T-helper 1 cell (primary cell): ENCODE measurements at regions not wholly inside any gene's neighbourhood (a gene's known extent, or its start where the extent isn't known, plus 50 kb on each side); places are given as distances from the start of the nearest gene placed in this dataset.
"Not testable (repeated sequence)": the region's sequence is repeated elsewhere in the genome, so short reads cannot be mapped to it uniquely, and the experiment has no call there.

Experiments
- DNase-seq, 5 donors: peaks; one replicate each; pipeline ENCODE4 v3.0.0-alpha.2; 2012 to 2020

DNA sequence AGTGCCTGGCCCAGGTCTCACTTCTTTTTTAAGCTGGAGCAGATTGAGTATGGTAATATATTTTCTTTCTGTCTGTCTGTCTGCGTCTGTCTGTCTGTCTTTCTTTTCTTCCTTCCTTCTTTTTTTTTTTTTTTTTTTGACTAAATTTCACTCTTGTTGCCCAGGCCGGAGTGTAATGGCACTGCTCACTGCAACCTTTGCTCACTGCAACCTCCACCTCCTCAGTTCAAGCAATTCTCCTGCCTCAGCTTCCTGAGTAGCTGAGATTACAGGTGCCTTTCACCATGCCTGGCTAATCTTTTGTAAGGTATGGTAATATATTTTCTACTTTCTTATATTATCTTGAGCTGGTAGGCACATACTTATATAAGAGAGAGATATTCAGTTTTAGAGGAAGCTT is 196.3 kb upstream of the MARCKS start:
- no peak for DNase-seq

DNA sequence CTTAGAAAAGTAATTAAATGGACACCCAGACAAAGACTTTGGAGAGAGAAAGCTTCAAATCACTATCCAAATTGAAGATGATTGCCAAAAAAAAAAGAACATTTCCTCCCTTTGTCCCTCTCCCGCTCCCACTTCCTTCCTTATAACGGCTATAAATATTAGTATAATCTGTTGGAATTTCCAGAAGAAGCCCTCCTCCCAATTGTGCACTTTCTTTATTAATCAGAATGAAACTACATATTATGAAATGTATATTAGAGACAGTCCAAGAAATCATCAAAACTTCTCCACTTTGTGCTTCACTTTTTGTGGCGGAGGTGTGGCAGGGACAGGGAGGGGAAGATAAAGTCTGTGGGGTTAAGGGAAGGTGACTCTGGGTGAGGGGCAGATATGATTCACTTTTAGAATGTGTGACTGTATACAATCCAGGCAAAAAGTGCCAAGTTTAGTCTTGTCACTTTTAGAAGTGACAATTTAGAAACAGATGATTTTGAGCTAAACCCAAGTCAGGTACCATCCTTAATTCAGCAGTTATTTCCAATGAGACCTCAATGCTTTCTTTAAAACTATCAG is 195.0 kb upstream of the MARCKS start:
- DNase-seq: no peak

DNA sequence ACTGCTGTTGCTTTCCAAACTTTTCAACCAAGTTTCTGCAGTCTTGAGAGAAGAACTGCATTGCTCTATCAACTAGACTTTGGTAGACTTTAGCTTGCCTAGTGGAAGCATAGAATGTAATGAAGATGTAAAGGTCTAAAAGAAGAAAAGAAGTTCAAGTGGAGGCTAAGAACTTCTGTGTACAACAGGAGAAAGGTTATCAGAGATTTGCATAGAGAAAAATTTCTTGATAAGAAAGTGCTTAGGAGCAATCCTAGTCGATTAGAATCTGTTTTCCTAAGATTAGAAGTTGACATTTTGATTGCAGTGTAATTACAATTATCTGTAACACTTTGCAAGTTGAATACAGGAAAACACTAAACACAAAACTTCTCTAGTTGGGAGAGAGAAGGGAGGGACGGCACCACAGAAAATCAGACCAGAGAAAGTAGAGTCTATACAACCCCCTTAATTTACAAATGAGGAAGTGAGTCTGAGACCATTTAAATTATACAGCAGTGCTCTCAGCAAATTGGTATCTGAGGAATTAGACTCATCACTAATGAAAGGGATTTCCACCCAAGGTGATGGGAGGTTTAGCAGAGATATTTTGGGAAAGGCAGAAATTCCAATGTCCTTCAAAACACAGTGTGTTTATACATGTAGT is 194.3 kb upstream of the MARCKS start:
- no peak for DNase-seq

DNA sequence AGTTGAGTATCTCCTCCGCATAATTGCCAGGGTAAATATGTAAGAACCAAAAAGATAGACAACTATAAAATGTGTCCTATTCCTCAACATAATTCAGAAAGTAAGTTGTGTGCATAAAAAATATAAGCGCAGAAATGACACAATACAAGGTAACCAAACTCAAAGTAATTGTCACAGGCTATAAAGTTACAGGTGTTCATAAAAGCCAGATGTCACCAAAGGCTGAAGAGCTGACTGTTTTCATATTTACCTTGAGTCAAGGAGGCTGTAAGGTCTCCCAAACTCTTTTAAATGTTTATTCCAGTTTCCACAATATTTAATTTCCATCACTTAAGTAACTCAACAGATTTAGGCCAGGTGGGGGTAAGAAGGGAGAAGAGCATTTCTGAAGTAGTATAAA is 192.2 kb upstream of the MARCKS start:
- DNase-seq: no peak

DNA sequence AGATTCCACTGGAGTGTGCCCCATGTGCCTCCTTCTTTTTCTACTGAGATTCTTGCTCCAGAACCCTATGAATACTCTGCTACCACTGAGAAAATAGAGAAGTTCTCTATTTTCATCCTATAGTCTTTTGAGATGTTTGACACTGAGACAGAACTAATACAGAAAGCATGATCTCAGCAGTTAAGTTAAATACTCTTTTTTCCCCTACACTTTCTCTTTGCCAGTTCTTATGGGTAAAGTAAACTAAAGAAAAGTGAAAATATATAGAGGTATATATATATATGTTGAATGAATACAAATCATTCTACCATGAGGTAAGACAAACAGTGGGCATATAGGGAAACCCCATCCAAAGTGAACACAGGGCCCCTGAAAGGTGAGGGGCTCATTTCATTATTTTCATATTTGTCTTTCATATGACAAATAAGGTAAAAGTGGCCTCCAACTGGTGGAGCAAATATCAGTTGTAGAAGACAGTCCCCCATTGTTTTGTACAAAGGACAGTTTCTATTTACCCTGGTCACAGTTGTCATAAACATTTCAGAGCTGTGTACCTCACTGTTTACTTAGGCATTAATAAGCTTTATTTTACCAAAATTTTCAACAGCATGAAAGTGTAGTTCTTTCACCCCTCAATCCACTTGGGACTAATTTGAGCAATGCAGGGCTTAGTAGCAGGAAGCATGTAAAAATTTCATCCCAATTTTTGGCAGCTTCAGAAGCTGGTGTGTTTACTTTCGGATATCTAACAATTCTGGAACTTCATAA is 188.3 kb upstream of the MARCKS start:
- DNase-seq: no peak

DNA sequence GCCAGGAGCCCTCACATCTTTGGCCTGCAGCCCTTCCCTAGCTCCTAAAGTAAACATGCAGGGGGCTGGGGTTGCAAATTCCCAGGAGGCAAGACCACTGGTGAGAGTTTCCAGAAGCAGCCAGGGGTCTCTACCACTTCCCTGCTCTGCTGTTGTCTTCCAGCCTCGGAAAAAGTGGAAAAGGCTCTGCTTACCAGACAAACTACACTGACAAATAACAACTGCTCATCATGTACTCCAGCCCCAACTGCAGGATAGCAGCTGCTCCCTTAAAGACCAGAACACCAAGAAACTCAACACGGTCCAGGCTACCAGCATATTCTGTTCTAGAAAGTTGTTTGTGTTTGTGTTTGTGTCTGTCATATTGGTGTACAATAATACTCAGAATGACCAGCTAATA is 187.5 kb upstream of the MARCKS start:
- DNase-seq: no peak

DNA sequence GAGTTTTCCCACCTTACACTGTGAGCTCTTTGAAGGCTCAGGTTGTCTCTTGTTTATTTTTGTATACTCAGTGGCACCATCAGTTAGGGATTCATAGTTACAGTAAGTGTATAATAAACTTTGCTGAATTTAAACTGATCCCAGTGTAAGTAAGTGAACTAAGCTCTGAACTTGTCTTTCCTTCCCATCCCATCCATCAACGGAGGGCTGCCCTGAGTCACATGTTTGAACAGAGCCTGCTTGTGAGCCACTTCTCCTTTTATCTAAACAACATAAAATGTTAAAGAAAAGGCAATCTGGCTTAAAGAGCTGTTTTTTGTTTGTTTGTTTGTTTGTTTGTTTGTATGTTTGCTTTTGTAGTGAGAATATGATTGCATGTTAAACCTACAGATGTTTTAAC is 185.7 kb upstream of the MARCKS start:
- no peak for DNase-seq

DNA sequence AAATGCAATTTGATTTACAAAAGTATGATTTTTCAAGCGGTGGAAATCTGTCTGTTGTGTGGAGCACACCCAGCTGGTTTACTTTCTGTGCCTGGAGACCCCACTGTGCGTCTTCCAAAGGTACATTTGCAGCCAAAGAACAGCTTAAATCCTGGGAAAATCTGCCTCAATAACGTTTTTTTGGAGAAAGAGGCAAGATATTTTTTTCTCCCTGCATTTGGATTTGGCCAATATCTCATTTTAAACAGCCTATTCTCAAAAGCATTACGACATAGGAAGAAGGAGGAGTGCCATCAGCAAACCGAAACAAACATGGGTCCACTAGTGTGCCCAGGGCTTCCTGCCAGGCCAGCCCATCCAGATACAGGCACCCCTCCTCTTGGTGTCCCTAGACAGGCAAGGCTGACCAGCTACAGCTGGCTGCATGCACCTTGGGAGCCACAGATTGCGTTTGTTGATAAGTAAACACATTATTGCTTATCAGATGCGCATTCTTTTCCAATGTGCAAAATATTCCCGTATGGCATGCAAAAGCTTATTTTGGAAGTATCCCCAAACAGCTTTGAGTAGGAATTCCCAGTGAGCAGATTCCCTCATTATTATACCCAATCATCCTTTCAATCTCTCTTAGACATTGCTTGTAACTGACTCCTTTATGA is 184.5 kb upstream of the MARCKS start:
- no peak for DNase-seq

DNA sequence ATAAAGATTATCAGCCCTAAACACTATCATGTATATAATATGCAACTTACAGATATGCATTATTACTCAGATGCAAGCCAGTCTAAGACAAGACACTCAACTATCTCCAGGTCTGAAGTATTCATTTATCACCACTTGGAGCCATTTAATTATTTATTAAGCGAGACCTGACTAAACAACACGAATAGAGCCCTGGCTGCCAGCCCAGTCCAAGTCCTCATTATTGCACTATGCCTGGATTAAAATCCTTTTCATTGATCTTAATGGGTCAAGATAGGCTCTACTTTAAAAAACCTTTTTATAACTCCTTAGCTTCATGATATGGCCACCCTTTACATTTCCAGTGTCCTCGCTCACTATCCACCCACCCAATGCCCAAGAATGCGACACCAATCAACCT is 183.1 kb upstream of the MARCKS start:
- no peak for DNase-seq

DNA sequence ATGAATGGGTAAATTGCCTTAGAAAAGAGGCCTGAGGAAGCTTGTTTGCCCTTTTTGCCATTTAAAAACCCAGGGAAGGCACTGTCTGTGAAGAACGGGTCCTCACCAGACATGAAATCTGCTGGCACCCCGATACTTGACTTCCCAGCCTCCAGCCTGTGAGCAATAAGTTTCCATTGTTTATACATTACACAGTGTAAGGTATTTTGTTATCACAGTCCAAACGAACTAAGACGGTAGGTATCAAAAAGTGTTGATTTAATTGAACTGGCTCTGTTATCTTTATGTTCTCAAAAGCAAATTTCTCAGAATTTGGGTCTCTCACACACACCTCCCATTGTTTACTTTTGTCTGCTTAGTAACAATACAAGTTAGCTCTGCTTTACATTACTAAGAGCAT is 181.1 kb upstream of the MARCKS start:
- DNase-seq: no peak

DNA sequence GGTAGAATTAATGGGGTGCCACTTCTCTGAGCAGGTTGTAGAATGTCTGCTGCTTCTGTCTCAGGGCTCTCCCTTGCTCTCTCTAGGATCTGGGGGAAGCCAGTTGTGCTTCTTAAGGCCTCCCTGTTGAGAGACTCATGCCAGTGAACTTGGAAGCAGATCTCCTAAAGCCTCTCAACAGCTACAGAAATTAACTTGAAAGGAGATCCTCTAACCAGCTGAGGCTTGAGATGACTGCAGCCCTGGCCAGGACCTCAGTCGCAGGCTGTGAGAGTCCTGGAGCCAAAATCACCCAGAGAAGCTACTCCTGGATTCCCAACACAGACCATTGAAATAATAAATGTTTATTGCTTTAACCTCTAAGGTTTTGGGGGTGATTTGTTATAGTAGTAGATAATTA is 180.2 kb upstream of the MARCKS start:
- DNase-seq: no peak

DNA sequence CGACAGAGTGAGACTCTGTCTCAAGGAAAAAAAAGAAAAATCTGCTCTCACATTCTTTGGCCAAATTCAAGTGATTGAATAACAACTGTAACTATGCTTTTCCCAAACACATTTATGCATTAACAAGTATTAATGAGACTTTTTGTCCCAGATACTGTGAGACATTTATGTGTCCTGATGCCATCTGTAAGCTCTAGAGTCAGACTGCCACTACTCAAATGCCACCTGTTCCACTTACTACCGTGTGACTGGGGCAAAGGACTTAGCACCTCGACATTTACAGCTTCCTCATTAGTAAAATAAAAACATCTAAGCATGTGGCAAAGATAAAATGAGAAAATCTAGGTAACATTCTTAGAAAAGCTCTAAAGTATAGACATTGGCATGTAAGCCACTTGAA is 178.1 kb upstream of the MARCKS start:
- DNase-seq: no peak

DNA sequence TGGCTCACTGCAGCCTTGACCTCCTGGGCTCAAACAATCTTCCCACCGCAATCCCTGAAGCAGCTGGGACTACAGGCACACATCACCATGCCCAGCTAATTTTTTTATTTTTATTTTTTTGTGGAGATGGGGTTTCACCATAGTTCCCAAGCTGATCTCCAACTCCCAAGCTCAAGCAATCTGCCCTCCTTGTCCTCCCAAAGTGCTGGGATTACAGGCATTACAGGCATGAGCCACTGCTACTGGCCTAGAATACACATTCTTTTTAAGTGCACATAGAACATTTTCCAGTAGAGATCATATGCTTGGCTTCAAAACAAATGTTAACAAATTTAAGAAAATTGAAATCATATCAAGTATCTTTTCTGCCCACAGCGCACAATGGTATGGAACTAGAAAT is 176.8 kb upstream of the MARCKS start:
- no peak for DNase-seq

DNA sequence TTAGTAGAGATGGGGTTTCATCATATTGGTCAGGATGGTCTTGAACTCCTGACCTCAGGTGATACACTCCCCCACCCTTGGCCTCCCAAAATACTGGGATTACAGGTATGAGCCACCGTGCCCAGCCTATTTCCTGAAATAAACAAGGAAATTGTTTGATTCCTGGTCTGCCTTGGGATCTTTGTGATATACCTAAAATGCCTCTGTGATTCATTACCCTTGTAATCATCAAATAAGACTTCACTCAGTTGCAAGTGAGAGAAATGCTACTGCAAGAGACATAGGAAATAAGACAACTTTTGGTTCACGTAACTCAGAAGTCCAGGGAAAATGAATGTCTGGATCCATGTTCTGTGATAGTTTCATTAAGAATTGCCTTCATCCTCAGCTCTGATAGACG is 173.2 kb upstream of the MARCKS start:
- DNase-seq: no peak

DNA sequence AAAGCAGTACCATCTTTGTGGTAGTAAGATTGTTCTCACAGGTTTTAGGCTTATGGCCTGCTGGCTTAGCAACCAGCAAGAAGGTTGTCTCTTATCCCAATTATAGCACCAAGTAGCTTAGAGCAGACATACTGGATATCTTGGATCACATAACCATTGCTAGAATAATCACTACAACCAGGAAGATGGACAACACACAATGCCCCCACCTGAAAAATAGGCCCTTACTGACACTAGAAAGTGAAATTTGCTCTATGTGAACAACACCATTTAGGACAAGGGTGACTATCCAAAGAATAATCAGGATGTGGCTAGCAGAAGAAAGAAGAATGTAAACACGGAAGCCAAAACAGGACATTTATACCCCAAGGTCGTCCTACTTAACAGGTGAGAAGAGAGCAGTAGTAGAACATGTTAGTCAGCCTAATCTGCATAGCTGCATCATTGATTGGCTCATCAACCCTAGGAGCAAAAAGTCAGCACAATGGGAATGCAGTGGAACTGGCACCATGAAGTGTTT is 172.7 kb upstream of the MARCKS start:
- no peak for DNase-seq

DNA sequence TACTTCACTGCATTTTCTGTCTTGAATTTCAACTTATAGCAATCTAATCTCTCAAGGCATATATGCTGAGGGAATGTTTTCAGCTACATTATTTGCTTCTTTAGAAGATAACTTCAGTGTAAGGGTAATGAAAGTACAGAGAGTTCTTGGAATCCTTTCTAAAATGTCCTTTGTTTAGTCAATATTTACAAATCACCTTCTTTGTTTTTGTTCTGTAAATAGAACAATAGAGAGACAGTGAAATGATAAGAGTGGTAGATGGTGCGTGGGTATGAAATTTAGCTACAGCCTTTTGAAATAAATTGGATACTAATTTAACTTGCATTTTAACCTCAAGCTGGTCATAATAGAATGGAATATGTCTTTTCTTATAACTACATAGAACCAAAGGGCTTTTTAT is 171.1 kb upstream of the MARCKS start:
- DNase-seq: no peak

DNA sequence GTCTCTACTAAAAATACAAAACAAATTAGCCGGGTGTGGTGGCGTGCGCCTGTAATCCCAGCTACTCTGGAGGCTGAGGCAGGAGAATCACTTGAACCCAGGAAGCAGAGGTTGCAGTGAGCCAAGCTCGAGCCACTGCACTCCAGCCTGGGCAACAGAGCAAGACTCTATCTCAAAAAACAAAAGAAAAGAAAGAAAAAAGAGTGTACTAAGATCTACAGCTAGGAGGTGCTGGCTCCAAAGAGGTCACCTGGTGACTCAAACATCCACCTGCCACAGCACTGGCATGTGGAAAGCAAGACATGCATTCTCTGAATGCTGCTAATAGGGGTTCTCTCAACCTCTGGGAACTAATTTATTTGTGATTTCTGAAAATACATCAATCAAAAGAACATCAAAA is 167.5 kb upstream of the MARCKS start:
- DNase-seq: not testable (repeated sequence)

DNA sequence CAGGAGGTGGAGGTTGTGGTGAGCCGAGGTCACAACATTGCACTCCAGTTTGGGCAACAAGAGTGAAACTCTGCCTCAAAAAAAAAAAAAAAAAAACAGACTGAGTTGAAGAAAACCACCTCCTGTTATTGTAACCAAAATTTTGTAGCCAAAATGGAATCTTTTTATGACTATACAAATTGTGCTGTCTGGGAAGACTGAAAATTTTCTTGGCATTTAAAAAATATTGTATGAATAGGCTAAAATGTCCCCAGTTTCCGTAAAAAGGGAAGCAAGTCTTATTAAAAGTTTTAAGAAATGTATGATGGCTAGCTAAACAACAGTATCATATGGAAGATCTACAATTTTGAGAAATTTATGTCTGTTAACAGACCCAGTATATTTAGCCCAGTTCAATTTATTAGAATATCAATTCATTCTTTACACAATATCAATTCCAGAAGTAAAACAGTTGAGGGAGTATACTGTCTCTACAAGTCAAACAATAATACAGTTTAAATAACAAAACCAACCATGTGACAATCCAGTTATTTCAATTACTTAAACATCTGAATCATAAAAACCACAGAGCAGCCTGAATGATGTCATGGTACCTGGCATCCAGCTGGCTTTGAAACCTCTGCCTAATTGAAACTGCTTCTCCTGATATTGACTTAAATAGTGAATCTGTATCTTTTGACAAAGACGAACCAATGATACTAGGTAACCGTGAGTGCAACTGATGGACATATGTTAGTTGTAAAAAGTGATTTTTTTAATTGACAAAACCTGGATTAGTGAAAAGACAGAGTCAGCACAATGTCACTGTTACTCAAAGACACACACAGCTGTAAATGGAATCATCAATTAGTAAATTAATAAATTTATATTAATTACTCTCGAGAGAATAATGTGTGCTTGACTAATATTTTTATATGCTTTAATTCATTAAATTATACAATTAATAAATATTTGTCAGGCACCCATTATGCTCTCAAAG is 166.6 kb upstream of the MARCKS start:
- no peak for DNase-seq

DNA sequence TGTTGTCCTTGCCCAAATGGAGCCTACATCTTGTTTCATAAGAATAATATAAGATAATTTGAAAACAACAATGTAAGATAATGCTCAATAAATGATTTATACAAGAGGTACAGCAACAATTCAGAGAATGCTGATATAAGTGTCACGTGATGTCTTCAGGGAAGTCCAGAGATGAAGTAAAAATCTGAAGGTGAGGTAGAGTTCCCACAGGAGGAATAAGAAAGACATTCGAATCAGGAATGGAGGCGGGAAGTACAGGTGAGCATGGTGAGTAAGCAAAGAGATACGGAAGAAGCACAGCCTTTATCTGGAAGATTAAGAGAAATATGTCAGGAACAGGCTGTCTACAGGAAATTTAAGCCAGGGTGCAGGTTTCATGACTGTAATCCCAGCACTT is 165.9 kb upstream of the MARCKS start:
- DNase-seq: no peak

DNA sequence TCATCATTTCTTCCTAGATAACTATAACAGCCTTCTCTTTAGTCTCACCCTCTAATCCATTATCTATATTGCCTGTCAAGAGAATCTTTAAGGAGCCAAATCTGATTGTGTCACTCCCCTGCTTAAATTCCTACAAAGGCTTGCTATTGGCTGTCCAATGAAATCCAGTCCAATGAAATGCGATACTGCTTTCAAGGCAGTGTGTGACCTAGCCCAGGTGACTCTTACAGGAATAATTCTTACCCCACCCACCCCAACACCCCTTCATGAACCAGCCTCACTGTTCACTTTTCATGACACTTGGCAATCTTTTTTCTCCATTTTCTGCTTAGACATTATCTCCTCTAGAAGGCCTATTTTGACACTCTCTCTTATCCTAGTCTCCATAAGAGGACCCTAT is 163.3 kb upstream of the MARCKS start:
- no peak for DNase-seq

DNA sequence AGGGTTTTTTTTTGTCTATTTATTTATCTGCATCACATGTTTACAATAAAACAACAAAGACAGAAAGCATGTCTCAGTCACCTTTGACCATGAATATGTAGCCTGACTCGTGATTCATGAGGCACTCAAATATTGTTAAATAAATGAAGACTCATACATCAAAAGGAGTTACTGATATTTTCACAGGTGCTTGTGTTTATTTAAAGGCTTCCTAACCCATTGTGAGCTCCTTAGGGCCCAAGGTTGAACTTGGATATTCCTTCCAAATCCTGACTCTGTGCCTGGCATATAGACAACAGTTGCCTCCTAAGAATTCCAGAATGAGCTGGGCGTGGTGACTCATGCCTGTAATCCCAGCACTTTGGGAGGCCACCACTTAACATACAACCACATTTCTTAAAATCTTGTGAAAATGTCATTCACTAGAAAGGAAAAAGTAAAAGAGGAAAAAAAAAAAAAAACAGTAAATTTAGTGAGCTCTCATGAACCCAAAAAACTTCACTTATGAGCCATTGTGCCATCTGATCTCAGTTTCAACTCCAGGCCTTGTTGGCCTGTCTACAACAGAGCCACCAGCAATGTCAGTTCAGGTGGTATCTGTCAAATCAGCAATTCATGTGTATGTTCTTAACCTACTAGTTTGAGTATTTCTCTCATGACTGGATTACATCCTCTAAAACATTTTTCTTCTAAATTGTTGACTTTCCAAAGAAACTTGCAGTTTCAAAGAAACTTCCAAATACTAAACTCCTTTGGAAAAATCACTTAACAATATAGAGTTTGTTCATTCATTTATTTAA is 162.7 kb upstream of the MARCKS start:
- DNase-seq: no peak

DNA sequence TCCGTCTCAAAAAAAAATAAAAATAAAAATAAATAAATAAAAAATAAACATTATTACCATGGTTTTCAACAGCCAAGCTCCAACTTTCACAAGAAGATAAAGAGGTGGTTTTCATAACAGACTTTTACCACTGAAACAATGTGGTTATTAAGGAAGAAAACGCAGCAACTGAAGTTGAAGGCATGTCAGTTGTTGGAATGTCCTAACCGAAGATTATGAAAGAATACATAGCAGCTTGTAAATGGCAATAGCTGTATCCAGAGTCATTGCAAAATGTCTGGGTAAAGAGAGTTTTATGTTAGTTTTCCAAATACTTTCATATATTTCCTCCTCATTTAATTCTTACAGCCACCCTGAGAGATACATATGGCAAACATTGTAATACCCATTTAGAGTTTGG is 161.6 kb upstream of the MARCKS start:
- no peak for DNase-seq
